Neural cell (in vitro differentiated cells): ENCODE measurements at regions not wholly inside any gene's neighbourhood (a gene's known extent, or its start where the extent isn't known, plus 50 kb on each side); places are given as distances from the start of the nearest gene placed in this dataset.

ENCODE experiments used
- H2AFZ ChIP-seq: fragments of 200-600, 300-800 bp; sonication (generic), shearing (Covaris generic); 2 replicates; pipeline ENCODE4 v1.6.0; 2014; ENCODE audit warnings: low read depth, mild to moderate bottlenecking, antibody characterized with exemption, low read length, moderate library complexity
- H3F3A ChIP-seq: fragments of 200-600 bp; shearing (Covaris generic); 2 replicates; pipeline ENCODE4 v1.6.1; 2016; ENCODE audit warnings: mild to moderate bottlenecking, moderate library complexity, mixed read lengths, antibody characterized with exemption, low read length; ENCODE audit not compliant: insufficient read depth, poor library complexity, severe bottlenecking
- H3K27ac ChIP-seq: fragments of 200-600, 300-800 bp; sonication (generic), shearing (Covaris generic); 2 replicates; pipeline ENCODE4 v1.5.1; 2014; ENCODE audit warnings: mild to moderate bottlenecking, low read length, moderate library complexity
- H3K27me3 ChIP-seq: fragments of 300-800, 200-600 bp; sonication (generic), shearing (Covaris generic); 2 replicates; pipeline ENCODE4 v1.6.0; 2014; ENCODE audit warnings: mild to moderate bottlenecking, low read depth, low read length, moderate library complexity; ENCODE audit not compliant: insufficient read depth
- H3K36me3 ChIP-seq: fragments of 300-800, 200-600 bp; sonication (generic), shearing (Covaris generic); 2 replicates; pipeline ENCODE4 v1.5.1; 2014; ENCODE audit warnings: mild to moderate bottlenecking, antibody characterized with exemption, low read length, moderate library complexity; ENCODE audit not compliant: insufficient read depth
- H3K4me2 ChIP-seq: fragments of 300-800, 200-600 bp; sonication (generic), shearing (Covaris generic); 2 replicates; pipeline ENCODE4 v1.6.0; 2014; ENCODE audit warnings: mild to moderate bottlenecking, low read length
- H3K4me3 ChIP-seq: fragments of 300-800, 200-600 bp; sonication (generic), shearing (Covaris generic); 2 replicates; pipeline ENCODE4 v1.5.1; 2014; ENCODE audit warnings: mild to moderate bottlenecking, low read length, moderate library complexity
- H3K79me2 ChIP-seq: fragments of 200-600 bp; shearing (Covaris generic); replicated peaks from 2 replicates; pipeline ENCODE4 v1.6.0; 2014; ENCODE audit warnings: mild to moderate bottlenecking, low read length, moderate library complexity; ENCODE audit not compliant: insufficient read depth
- H3K9ac ChIP-seq: fragments of 300-800, 200-600 bp; sonication (generic), shearing (Covaris generic); 2 replicates; pipeline ENCODE4 v1.6.1; 2016; ENCODE audit warnings: mild to moderate bottlenecking, low read length, mixed read lengths
- H3K9me2 ChIP-seq: fragments of 200-600 bp; shearing (Covaris generic); 2 replicates; pipeline ENCODE4 v1.6.1; 2016; ENCODE audit warnings: mild to moderate bottlenecking, low read length, mixed read lengths; ENCODE audit not compliant: insufficient read depth
- H3K9me3 ChIP-seq: fragments of 200-600, 300-800 bp; sonication (generic), shearing (Covaris generic); 2 replicates; pipeline ENCODE4 v1.6.1; 2016; ENCODE audit warnings: mild to moderate bottlenecking, mixed run types, low read length, moderate library complexity, mixed read lengths
- H4K20me1 ChIP-seq: fragments of 200-600 bp; shearing (Covaris generic); 2 replicates; pipeline ENCODE4 v1.6.1; 2016; ENCODE audit warnings: mild to moderate bottlenecking, mixed run types; ENCODE audit not compliant: insufficient read depth
- EP300 ChIP-seq: fragments of 450-650 bp; conservative IDR thresholded peaks from 2 replicates; pipeline ENCODE4 v1.6.1; 2014; ENCODE audit warnings: antibody characterized with exemption, mild to moderate bottlenecking, moderate library complexity; ENCODE audit not compliant: poor library complexity, severe bottlenecking
- EZH2 ChIP-seq: fragments of 200-600, 300-800 bp; shearing (Covaris generic), sonication (generic); IDR thresholded peaks from 2 replicates; pipeline ENCODE4 v1.6.1; 2014; ENCODE audit warnings: antibody characterized with exemption, low read length, borderline replicate concordance, mild to moderate bottlenecking; ENCODE audit not compliant: insufficient read depth, poor library complexity, severe bottlenecking
- MXI1 ChIP-seq: fragments of 450-650 bp; conservative IDR thresholded peaks from 2 replicates; pipeline ENCODE4 v1.6.1; 2014; ENCODE audit warnings: antibody characterized with exemption, mild to moderate bottlenecking; ENCODE audit not compliant: poor library complexity, severe bottlenecking
- POLR2AphosphoS5 ChIP-seq: IDR thresholded peaks from 2 replicates; pipeline ENCODE4 v1.6.1; 2012
- RAD21 ChIP-seq: fragments of 450-650 bp; conservative IDR thresholded peaks from 2 replicates; pipeline ENCODE4 v1.6.1; 2014; ENCODE audit warnings: antibody characterized with exemption, mild to moderate bottlenecking, moderate library complexity
- REST ChIP-seq: IDR thresholded peaks from 2 replicates; pipeline ENCODE4 v1.6.1; 2012; ENCODE audit warnings: borderline replicate concordance
- SMC3 ChIP-seq: fragments of 450-650 bp; conservative IDR thresholded peaks from 2 replicates; pipeline ENCODE4 v1.6.1; 2014; ENCODE audit warnings: antibody characterized with exemption, mild to moderate bottlenecking, moderate library complexity; ENCODE audit not compliant: poor library complexity
- TAF1 ChIP-seq: IDR thresholded peaks from 2 replicates; pipeline ENCODE4 v1.6.1; 2012; ENCODE audit warnings: low read depth
- TF ChIP-seq, protein P1 (sequence below): fragments of 450-650 bp; IDR thresholded peaks from 2 replicates; pipeline ENCODE4 v1.5.1; 2014; ENCODE audit warnings: antibody characterized with exemption, mild to moderate bottlenecking, moderate library complexity; ENCODE audit not compliant: poor library complexity, severe bottlenecking

GRCh38 chr13:21957833-21958232 is 287.0 kb downstream of the FGF9 start:
- H3F3A ChIP-seq, result no peaks in the 10 kb centered on the region
- no peaks in the 10 kb centered on the region for H3K36me3 ChIP-seq
- no peaks in the 10 kb centered on the region for H3K9me2 ChIP-seq
- H2AFZ ChIP-seq, result no peak overlapping the region
- no peak overlapping the region for H3K9ac ChIP-seq
- no peak overlapping the region for H3K4me2 ChIP-seq
- no peak overlapping the region for H3K4me3 ChIP-seq
- TF ChIP-seq REST (no peak), EZH2 (no peak), TAF1 (no peak), EP300 (no peak), SMC3 (no peak), MXI1 (no peak), RAD21 (no peak), POLR2AphosphoS5 (no peak)
- TF ChIP-seq, protein P1, sequence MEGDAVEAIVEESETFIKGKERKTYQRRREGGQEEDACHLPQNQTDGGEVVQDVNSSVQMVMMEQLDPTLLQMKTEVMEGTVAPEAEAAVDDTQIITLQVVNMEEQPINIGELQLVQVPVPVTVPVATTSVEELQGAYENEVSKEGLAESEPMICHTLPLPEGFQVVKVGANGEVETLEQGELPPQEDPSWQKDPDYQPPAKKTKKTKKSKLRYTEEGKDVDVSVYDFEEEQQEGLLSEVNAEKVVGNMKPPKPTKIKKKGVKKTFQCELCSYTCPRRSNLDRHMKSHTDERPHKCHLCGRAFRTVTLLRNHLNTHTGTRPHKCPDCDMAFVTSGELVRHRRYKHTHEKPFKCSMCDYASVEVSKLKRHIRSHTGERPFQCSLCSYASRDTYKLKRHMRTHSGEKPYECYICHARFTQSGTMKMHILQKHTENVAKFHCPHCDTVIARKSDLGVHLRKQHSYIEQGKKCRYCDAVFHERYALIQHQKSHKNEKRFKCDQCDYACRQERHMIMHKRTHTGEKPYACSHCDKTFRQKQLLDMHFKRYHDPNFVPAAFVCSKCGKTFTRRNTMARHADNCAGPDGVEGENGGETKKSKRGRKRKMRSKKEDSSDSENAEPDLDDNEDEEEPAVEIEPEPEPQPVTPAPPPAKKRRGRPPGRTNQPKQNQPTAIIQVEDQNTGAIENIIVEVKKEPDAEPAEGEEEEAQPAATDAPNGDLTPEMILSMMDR, result no peak
- no peaks in the 10 kb centered on the region for H3K9me3 ChIP-seq
- H3K27me3 ChIP-seq, result no peaks in the 10 kb centered on the region
- H4K20me1 ChIP-seq, result no peaks in the 10 kb centered on the region
- no peak overlapping the region for H3K27ac ChIP-seq
- no peaks in the 10 kb centered on the region for H3K79me2 ChIP-seq

DNA sequence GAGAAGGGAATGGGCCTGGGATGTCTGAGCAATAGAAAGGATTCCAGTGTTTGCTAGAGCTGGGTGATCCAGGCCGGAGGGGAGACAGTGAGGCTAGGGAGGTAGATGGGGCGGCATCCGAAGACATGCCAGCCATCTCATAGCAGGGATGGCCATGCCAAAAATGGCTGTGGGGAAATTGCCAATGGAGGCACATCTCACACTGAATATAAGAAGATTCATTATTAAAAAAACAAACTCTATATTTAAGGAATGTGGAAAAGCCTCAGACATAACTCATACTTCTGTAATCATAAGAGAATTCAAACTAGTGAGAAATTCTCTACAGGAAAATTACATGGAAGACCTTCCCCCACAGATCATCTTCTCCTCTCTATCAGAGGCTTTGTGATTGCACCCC is 289.2 kb downstream of the FGF9 start:
- no peaks in the 10 kb centered on the region for H3K36me3 ChIP-seq
- no peak overlapping the region for H2AFZ ChIP-seq
- H3K9ac ChIP-seq, result no peak overlapping the region

More for the DNA sequence above, 289.2 kb downstream of the FGF9 start:
- Histone ChIP-seq H3K4me2 (no peak overlapping the region), H3K4me3 (no peak overlapping the region), H3K9me2 (no peaks in the 10 kb centered on the region), H3F3A (no peaks in the 10 kb centered on the region), H4K20me1 (no peaks in the 10 kb centered on the region), H3K27ac (no peak overlapping the region), H3K27me3 (no peaks in the 10 kb centered on the region), H3K9me3 (no peaks in the 10 kb centered on the region), H3K79me2 (no peaks in the 10 kb centered on the region)
- TF ChIP-seq, protein P1, result no peak
- TF ChIP-seq MXI1 (no peak), TAF1 (no peak)
